Right atrium auricular region (tissue), 2 donors: ENCODE measurements at regions not wholly inside any gene's neighbourhood (a gene's known extent, or its start where the extent isn't known, plus 50 kb on each side); places are given as distances from the start of the nearest gene placed in this dataset.

Experiments used
- DNase-seq: peaks from one replicate; pipeline ENCODE4 v3.0.0-alpha.2; 2019; ENCODE audit warnings: low spot score
- H3K27ac ChIP-seq, 2 donors: fragments of 200-600 bp; sonication (generic); 1 replicate in 1 of 2; 2 replicates in 1 of 2; pipeline ENCODE4 v1.5.1; 2016 to 2019
- H3K27me3 ChIP-seq, 2 donors: fragments of 200-600 bp; sonication (generic); one replicate each; pipeline versions ENCODE4 v1.5.1 to v1.6.0; 2017 to 2019
- H3K36me3 ChIP-seq: fragments of 200-600 bp; sonication (generic); one replicate; pipeline ENCODE4 v1.5.1; 2016
- H3K4me1 ChIP-seq, 2 donors: fragments of 200-600 bp; sonication (generic); one replicate each; pipeline versions ENCODE4 v1.5.1 to v1.6.0; 2017 to 2019
- H3K4me3 ChIP-seq, 2 donors: fragments of 200-600 bp; sonication (generic); 1 replicate in 1 of 2; 2 replicates in 1 of 2; pipeline ENCODE4 v1.5.1; 2017 to 2019; ENCODE audit warnings: mild to moderate bottlenecking in 1 of 2, moderate library complexity in 1 of 2
- H3K9me3 ChIP-seq, 2 donors: fragments of 200-600 bp; sonication (generic); one replicate each; pipeline ENCODE4 v1.5.1; 2019
- CTCF ChIP-seq, 2 donors: fragments of 200-600 bp; sonication (generic); IDR thresholded peaks; one replicate each; pipeline ENCODE4 v1.5.1; 2019; ENCODE audit warnings: antibody characterized with exemption in 2 of 2

- Histone ChIP-seq H3K27me3 (no peaks in the 10 kb centered on the region), H3K9me3 (no peaks in the 10 kb centered on the region), H3K4me1 (no peaks in the 10 kb centered on the region), H3K36me3 (no peaks in the 10 kb centered on the region), H3K4me3 (no peak overlapping the region), H3K27ac (no peak overlapping the region)
- no peak for DNase-seq
- TF ChIP-seq CTCF (IDR thresholded peaks at IDR 0.05), result no peak
Measured at GRCh38 chr6:95815389-95816056, 200.3 kb upstream of the FUT9 start.

- Histone ChIP-seq H3K27ac (no peak overlapping the region), H3K36me3 (no peaks in the 10 kb centered on the region), H3K9me3 (no peaks in the 10 kb centered on the region), H3K4me1 (no peaks in the 10 kb centered on the region), H3K4me3 (no peak overlapping the region), H3K27me3 (no peaks in the 10 kb centered on the region)
- TF ChIP-seq CTCF (IDR thresholded peaks at IDR 0.05), result no peak
- no peak for DNase-seq
Measured at GRCh38 chr6:95819461-95819860, 196.3 kb upstream of the FUT9 start.

GRCh38 chr6:95819939-95820338 lies 195.8 kb upstream of the FUT9 start:
- Histone ChIP-seq H3K36me3 (no peaks in the 10 kb centered on the region), H3K27ac (no peak overlapping the region), H3K4me3 (no peak overlapping the region), H3K27me3 (no peaks in the 10 kb centered on the region), H3K4me1 (no peaks in the 10 kb centered on the region), H3K9me3 (no peaks in the 10 kb centered on the region)
- no peak for TF ChIP-seq CTCF (IDR thresholded peaks at IDR 0.05)
- DNase-seq, result no peak

GRCh38 chr6:95830859-95831557 lies 184.8 kb upstream of the FUT9 start:
- Histone ChIP-seq H3K27ac (no peak overlapping the region), H3K4me1 (no peaks in the 10 kb centered on the region), H3K36me3 (no peaks in the 10 kb centered on the region), H3K9me3 (no peaks in the 10 kb centered on the region), H3K27me3 (no peaks in the 10 kb centered on the region), H3K4me3 (no peak overlapping the region)
- TF ChIP-seq CTCF (IDR thresholded peaks at IDR 0.05), result no peak
- no peak for DNase-seq

- no peak for TF ChIP-seq CTCF (IDR thresholded peaks at IDR 0.05)
- Histone ChIP-seq H3K4me1 (no peaks in the 10 kb centered on the region), H3K27me3 (no peaks in the 10 kb centered on the region), H3K27ac (no peak overlapping the region), H3K4me3 (no peak overlapping the region), H3K9me3 (no peaks in the 10 kb centered on the region), H3K36me3 (no peaks in the 10 kb centered on the region)
- DNase-seq, result no peak
Measured at GRCh38 chr6:95837890-95838289, 177.9 kb upstream of the FUT9 start.
